CD14-positive monocyte (primary cell): ENCODE measurements at regions not wholly inside any gene's neighbourhood (a gene's known extent, or its start where the extent isn't known, plus 50 kb on each side); places are given as distances from the start of the nearest gene placed in this dataset.

ENCODE experiments used
- DNase-seq, 3 donors: peaks; one replicate each; pipeline ENCODE4 v3.0.0-alpha.2; 2011 to 2022
- H2AFZ ChIP-seq: 2 replicates; pipeline ENCODE4 v1.6.0; 2012; ENCODE audit warnings: mild to moderate bottlenecking, low read depth, low read length, inconsistent platforms; ENCODE audit not compliant: insufficient read depth, poor library complexity, severe bottlenecking
- H3K27ac ChIP-seq, 2 donors: 1 replicate in 1 of 2; 2 replicates in 1 of 2; pipeline ENCODE4 v1.5.1; 2012 to 2013; ENCODE audit warnings: low read length in 2 of 2, control low read depth in 1 of 2, inconsistent platforms in 1 of 2, low read depth in 1 of 2, mild to moderate bottlenecking in 1 of 2
- H3K27me3 ChIP-seq, 2 donors: one replicate each; pipeline versions ENCODE4 v1.6.0 to v1.6.1; 2011 to 2013; ENCODE audit warnings: low read length in 2 of 2; ENCODE audit not compliant: control insufficient read depth in 2 of 2, insufficient read depth in 2 of 2
- H3K36me3 ChIP-seq, 2 donors: replicated peaks in 1 of 2; 1 replicate in 1 of 2; 2 replicates in 1 of 2; pipeline versions ENCODE4 v1.5.1 to v1.6.1; 2012 to 2013; ENCODE audit warnings: low read length in 2 of 2, control low read depth in 1 of 2, inconsistent platforms in 1 of 2, mild to moderate bottlenecking in 1 of 2; ENCODE audit not compliant: insufficient read depth in 2 of 2, control insufficient read depth in 1 of 2
- H3K4me1 ChIP-seq, 2 donors: 1 replicate in 1 of 2; 2 replicates in 1 of 2; pipeline versions ENCODE4 v1.5.1 to v1.6.1; 2012 to 2013; ENCODE audit warnings: low read length in 2 of 2, control low read depth in 1 of 2, inconsistent platforms in 1 of 2, mild to moderate bottlenecking in 1 of 2, moderate library complexity in 1 of 2; ENCODE audit not compliant: insufficient read depth in 2 of 2, control insufficient read depth in 1 of 2
- H3K4me2 ChIP-seq: replicated peaks from 2 replicates; pipeline ENCODE3; 2012; ENCODE audit warnings: low read length, moderate library complexity, mild to moderate bottlenecking; ENCODE audit not compliant: poor library complexity, severe bottlenecking; ENCODE audit errors: extremely low read depth
- H3K4me3 ChIP-seq, 3 experiments: fragments of 200-600 bp in 1 of 3; sonication (generic) in 1 of 3; replicated peaks in 1 of 3; 1 replicate in 2 of 3; 2 replicates in 1 of 3; pipeline ENCODE4 v1.5.1; 2011 to 2013; ENCODE audit warnings: low read length in 3 of 3, mild to moderate bottlenecking in 3 of 3, control low read depth in 2 of 3, low read depth in 2 of 3, inconsistent platforms in 1 of 3, moderate library complexity in 1 of 3
- H3K79me2 ChIP-seq: 2 replicates; pipeline ENCODE4 v1.6.0; 2012; ENCODE audit warnings: mild to moderate bottlenecking, control low read depth, inconsistent platforms, low read length, moderate library complexity; ENCODE audit not compliant: insufficient read depth
- H3K9ac ChIP-seq: 2 replicates; pipeline ENCODE4 v1.6.0; 2017; ENCODE audit warnings: low read length, mild to moderate bottlenecking; ENCODE audit not compliant: insufficient read depth, poor library complexity, severe bottlenecking
- H3K9me3 ChIP-seq, 2 donors: replicated peaks in 1 of 2; 1 replicate in 1 of 2; 2 replicates in 1 of 2; pipeline versions ENCODE4 v1.5.1 to v1.6.1; 2012 to 2013; ENCODE audit warnings: low read length in 2 of 2, control low read depth in 1 of 2; ENCODE audit not compliant: control insufficient read depth in 1 of 2, insufficient read depth in 1 of 2
- H4K20me1 ChIP-seq: 2 replicates; pipeline ENCODE4 v1.6.0; 2012; ENCODE audit warnings: mild to moderate bottlenecking, low read length, control low read depth, moderate library complexity; ENCODE audit not compliant: insufficient read depth
- H3K27ac Mint-ChIP-seq, 7 donors: one replicate each; pipeline ENCODE4 v1.8.0; 2020; ENCODE audit warnings: mild to moderate bottlenecking in 7 of 7, mixed read lengths in 7 of 7, moderate library complexity in 6 of 7, inconsistent platforms in 2 of 7
- H3K27me3 Mint-ChIP-seq, 3 donors: one replicate each; pipeline ENCODE4 v1.8.0; 2021 to 2022; ENCODE audit warnings: low read depth in 3 of 3, mild to moderate bottlenecking in 3 of 3, mixed read lengths in 3 of 3, moderate library complexity in 3 of 3, inconsistent platforms in 1 of 3
- H3K36me3 Mint-ChIP-seq, 2 donors: one replicate each; pipeline ENCODE4 v1.8.0; 2020; ENCODE audit warnings: mixed read lengths in 2 of 2, inconsistent platforms in 1 of 2, mild to moderate bottlenecking in 1 of 2
- H3K4me1 Mint-ChIP-seq: one replicate; pipeline ENCODE4 v1.8.0; 2020; ENCODE audit warnings: mild to moderate bottlenecking, mixed read lengths
- H3K4me3 Mint-ChIP-seq, 2 donors: one replicate each; pipeline ENCODE4 v1.8.0; 2020; ENCODE audit warnings: mild to moderate bottlenecking in 2 of 2, mixed read lengths in 2 of 2, moderate library complexity in 1 of 2
- H3K9me3 Mint-ChIP-seq, 7 donors: one replicate each; pipeline ENCODE4 v1.8.0; 2020 to 2022; ENCODE audit warnings: mixed read lengths in 7 of 7, mild to moderate bottlenecking in 6 of 7, moderate library complexity in 6 of 7, inconsistent platforms in 2 of 7
- CTCF ChIP-seq: fragments of 200-600 bp; IDR thresholded peaks from one replicate; pipeline ENCODE4 v1.8.0; 2022; ENCODE audit warnings: antibody characterized with exemption, mild to moderate bottlenecking
- WGBS: methylation state at CpG from one replicate; pipeline ENCODE4 v1.1.5; 2013; ENCODE audit warnings: missing lambda C conversion rate; ENCODE audit not compliant: insufficient coverage; 5-methylcytosine and 5-hydroxymethylcytosine counted together
- intact Hi-C, 2 donors: fragments of 100-400 bp; cut with micrococcal nuclease; formaldehyde crosslinking; loops; one replicate each; pipeline versions ENCODE4 v1.15.0 to v1.15.1; 2023

GRCh38 chr5:147956064-147956841, 49.9 kb upstream of the C5orf46 start:
- H3K9me3 Mint-ChIP-seq, result no peaks in the 10 kb centered on the region
- H3K27ac ChIP-seq, result no peak overlapping the region
- H3K4me2 ChIP-seq, result no peak overlapping the region
- no peaks in the 10 kb centered on the region for H3K79me2 ChIP-seq
- no CpG with 5 or more reads among the region's 1 CpG for WGBS
- no peaks in the 10 kb centered on the region for H4K20me1 ChIP-seq
- peaks cover 0 to 1% (median 0%) of the 10 kb centered on the region in 3 donors for H3K27me3 Mint-ChIP-seq
- peak overlapping the region in 1 of 7 donors; percentile 18 for H3K27ac Mint-ChIP-seq
- H3K36me3 Mint-ChIP-seq, result no peaks in the 10 kb centered on the region
- H3K9ac ChIP-seq, result no peak overlapping the region
- H3K36me3 ChIP-seq, result no peaks in the 10 kb centered on the region
- H3K27me3 ChIP-seq, result no peaks in the 10 kb centered on the region
- intact Hi-C loops, result no loop called here
- DNase-seq, result no peak
- no peaks in the 10 kb centered on the region for H3K4me1 Mint-ChIP-seq
- H2AFZ ChIP-seq, result no peak overlapping the region
- TF ChIP-seq CTCF, result no peak
- no peak overlapping the region for H3K4me3 Mint-ChIP-seq
- no peak overlapping the region for H3K4me3 ChIP-seq
- H3K9me3 ChIP-seq, result no peaks in the 10 kb centered on the region
- H3K4me1 ChIP-seq, result no peaks in the 10 kb centered on the region
